GM23338 (cell line): ENCODE measurements at regions not wholly inside any gene's neighbourhood (a gene's known extent, or its start where the extent isn't known, plus 50 kb on each side); places are given as distances from the start of the nearest gene placed in this dataset.

Source experiments
- ATAC-seq: fragments of 200-7000 bp; cut with Tn5 transposase; 3 replicates; pipeline ENCODE4 v1.9.1; 2020
- DNase-seq: peaks from one replicate; pipeline ENCODE4 v3.0.0-alpha.2; 2015; ENCODE audit warnings: low spot score
- H2AFZ ChIP-seq: fragments of 200-600 bp; sonication (generic); 2 replicates; pipeline ENCODE4 v1.8.0; 2016; ENCODE audit warnings: antibody characterized with exemption, mild to moderate bottlenecking, moderate library complexity
- H3F3A ChIP-seq: fragments of 200-600 bp; sonication (generic); replicated peaks from 2 replicates; pipeline ENCODE4 v1.8.0; 2017; ENCODE audit warnings: antibody characterized with exemption, mixed run types, low read depth
- H3K27ac ChIP-seq: fragments of 200-600 bp; sonication (generic); 2 replicates; pipeline ENCODE4 v1.6.1; 2016; ENCODE audit warnings: low read depth
- H3K27me3 ChIP-seq: fragments of 200-600 bp; sonication (generic); 2 replicates; pipeline ENCODE4 v1.8.0; 2016; ENCODE audit warnings: mild to moderate bottlenecking, mixed run types, moderate library complexity; ENCODE audit not compliant: insufficient read depth
- H3K36me3 ChIP-seq: fragments of 200-600 bp; sonication (generic); 2 replicates; pipeline ENCODE4 v1.8.0; 2016; ENCODE audit warnings: mild to moderate bottlenecking; ENCODE audit not compliant: insufficient read depth
- H3K4me1 ChIP-seq: fragments of 200-600 bp; sonication (generic); 2 replicates; pipeline ENCODE4 v1.8.0; 2016; ENCODE audit warnings: mild to moderate bottlenecking, moderate library complexity; ENCODE audit not compliant: insufficient read depth
- H3K4me2 ChIP-seq: fragments of 200-600 bp; sonication (generic); 2 replicates; pipeline ENCODE4 v1.7.1; 2017; ENCODE audit warnings: mixed run types
- H3K4me3 ChIP-seq: fragments of 200-600 bp; sonication (generic); 2 replicates; pipeline ENCODE4 v1.6.1; 2016; ENCODE audit warnings: mixed run types
- H3K79me2 ChIP-seq: fragments of 200-600 bp; sonication (generic); replicated peaks from 2 replicates; pipeline ENCODE4 v1.8.0; 2017; ENCODE audit warnings: mild to moderate bottlenecking; ENCODE audit not compliant: insufficient read depth
- H3K9me2 ChIP-seq: fragments of 200-600 bp; sonication (generic); 2 replicates; pipeline ENCODE4 v1.8.0; 2017; ENCODE audit not compliant: insufficient read depth
- H4K20me1 ChIP-seq: fragments of 200-600 bp; sonication (generic); replicated peaks from 2 replicates; pipeline ENCODE4 v1.8.0; 2017; ENCODE audit warnings: mild to moderate bottlenecking; ENCODE audit not compliant: insufficient read depth
- H3K27ac Mint-ChIP-seq: 2 replicates; pipeline ENCODE4 v1.8.0; 2020; ENCODE audit warnings: inconsistent platforms, mild to moderate bottlenecking, moderate library complexity, mixed read lengths
- H3K27me3 Mint-ChIP-seq: 3 replicates; pipeline ENCODE4 v1.8.0; 2022; ENCODE audit warnings: low read depth, mild to moderate bottlenecking, moderate library complexity, mixed read lengths, inconsistent platforms; ENCODE audit not compliant: insufficient read depth, poor library complexity
- H3K36me3 Mint-ChIP-seq: 3 replicates; pipeline ENCODE4 v1.8.0; 2021; ENCODE audit warnings: low read depth, mild to moderate bottlenecking, inconsistent platforms, moderate library complexity, mixed read lengths
- H3K4me1 Mint-ChIP-seq: 3 replicates; pipeline ENCODE4 v1.8.0; 2020; ENCODE audit warnings: mild to moderate bottlenecking, inconsistent platforms, mixed read lengths
- H3K4me3 Mint-ChIP-seq: 3 replicates; pipeline ENCODE4 v1.8.0; 2021; ENCODE audit warnings: moderate library complexity, mild to moderate bottlenecking, inconsistent platforms, mixed read lengths
- H3K9me3 Mint-ChIP-seq: 3 replicates; pipeline ENCODE4 v1.8.0; 2020; ENCODE audit warnings: moderate library complexity, mild to moderate bottlenecking, inconsistent platforms, mixed read lengths
- CREB1 ChIP-seq: fragments of 250-450 bp; sonication (Bioruptor Pico); IDR thresholded peaks from 2 replicates; pipeline ENCODE4 v1.5.0; 2020; ENCODE audit warnings: low read depth, mild to moderate bottlenecking, moderate library complexity
- CTCF ChIP-seq, 2 experiments: fragments of 200-600 bp in 1 of 2; sonication (generic) in 1 of 2; conservative IDR thresholded peaks; 2 replicates each; pipeline versions ENCODE4 v1.5.1 to v1.6.1; 2016 to 2017; ENCODE audit warnings: antibody characterized with exemption in 2 of 2, low read depth in 2 of 2, mild to moderate bottlenecking in 2 of 2, moderate library complexity in 1 of 2
- ETS1 ChIP-seq: IDR thresholded peaks from 2 replicates; pipeline ENCODE4 v1.6.1; 2016; ENCODE audit warnings: antibody characterized with exemption
- EZH2 ChIP-seq: fragments of 200-600 bp; sonication (generic); IDR thresholded peaks from one replicate; pipeline ENCODE4 v1.8.0; 2017; ENCODE audit warnings: antibody characterized with exemption, mild to moderate bottlenecking, low read depth; ENCODE audit not compliant: unreplicated experiment
- POLR2AphosphoS5 ChIP-seq: IDR thresholded peaks from 2 replicates; pipeline ENCODE4 v1.6.1; 2016; ENCODE audit warnings: antibody characterized with exemption, low read depth
- REST ChIP-seq: IDR thresholded peaks from one replicate; pipeline ENCODE4 v1.6.1; 2018; ENCODE audit warnings: antibody characterized with exemption; ENCODE audit not compliant: unreplicated experiment
- ZNF331 ChIP-seq: fragments of 250-450 bp; sonication (Bioruptor Pico); IDR thresholded peaks from 2 replicates; pipeline ENCODE4 v1.5.0; 2020; ENCODE audit warnings: low read depth, mild to moderate bottlenecking, moderate library complexity
- ZNF462 ChIP-seq: fragments of 250-450 bp; sonication (Bioruptor Pico); IDR thresholded peaks from 2 replicates; pipeline ENCODE4 v1.5.0; 2020; ENCODE audit warnings: mild to moderate bottlenecking, moderate library complexity

GRCh38 chr6:25136854-25137253 lies 142.3 kb upstream of the CARMIL1 start (continued):
- TF ChIP-seq ZNF462 (CRISPR knock-in tag) (no peak), EZH2 (no peak)

GRCh38 chr6:25137480-25137879 lies 141.7 kb upstream of the CARMIL1 start:
- Histone ChIP-seq H3K4me2 (no peak overlapping the region), H3K27ac (no peak overlapping the region), H3K4me3 (no peak overlapping the region), H3K9me2 (peaks cover 4% of the 10 kb centered on the region; the same call in 1 of the 2 replicates), H3K79me2 (no peaks in the 10 kb centered on the region), H4K20me1 (no peaks in the 10 kb centered on the region), H3K4me1 (no peaks in the 10 kb centered on the region), H2AFZ (no peak overlapping the region), H3K27me3 (no peaks in the 10 kb centered on the region), H3F3A (no peaks in the 10 kb centered on the region), H3K36me3 (peaks cover 21% of the 10 kb centered on the region; the same call in 1 of the 2 replicates)
- Mint-ChIP-seq H3K4me1 (no peaks in the 10 kb centered on the region), H3K36me3 (peaks cover 14% of the 10 kb centered on the region), H3K27ac (no peak overlapping the region), H3K27me3 (peaks cover 2% of the 10 kb centered on the region), H3K9me3 (peaks cover 33% of the 10 kb centered on the region), H3K4me3 (no peak overlapping the region)
- ATAC-seq (no peak), DNase-seq (no peak)
- TF ChIP-seq CTCF (conservative IDR thresholded peaks at IDR 0.05; ENCODE audit: low read depth in 2 of 2) = no peak
- TF ChIP-seq POLR2AphosphoS5 = no peak
- no peak for TF ChIP-seq REST
- TF ChIP-seq ZNF331 (CRISPR knock-in tag) = no peak
- no peak for TF ChIP-seq ETS1
- no peak for TF ChIP-seq CREB1 (CRISPR knock-in tag)
